ENCODE measurements at regions not wholly inside any gene's neighbourhood (a gene's known extent, or its start where the extent isn't known, plus 50 kb on each side); places are given as distances from the start of the nearest gene placed in this dataset.
A peak's percentile ranks its signal among the peaks of the same experiment; 100 is the strongest.

DNA sequence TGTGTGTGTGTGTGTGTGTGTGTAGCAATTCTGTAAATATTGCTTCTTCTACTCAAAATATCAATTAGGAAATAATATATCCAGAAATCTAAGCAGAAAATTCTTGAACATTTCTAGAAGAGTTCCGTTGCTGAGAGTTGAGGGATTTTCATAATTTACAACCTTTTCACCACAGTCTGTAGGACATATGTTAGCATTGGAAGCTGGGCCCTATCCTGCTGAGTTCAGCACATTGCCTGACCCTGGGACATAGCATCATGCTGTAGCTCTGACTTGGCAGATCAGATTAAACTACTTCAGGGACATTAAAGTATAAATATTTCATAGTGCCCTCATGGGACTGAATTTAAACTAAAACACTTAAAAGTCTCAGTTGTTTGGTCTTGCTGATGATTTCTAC lies 129.2 kb upstream of the KCNH7 start:
- no peak for DNase-seq (ENCODE audit: low read depth, low spot score)

DNA sequence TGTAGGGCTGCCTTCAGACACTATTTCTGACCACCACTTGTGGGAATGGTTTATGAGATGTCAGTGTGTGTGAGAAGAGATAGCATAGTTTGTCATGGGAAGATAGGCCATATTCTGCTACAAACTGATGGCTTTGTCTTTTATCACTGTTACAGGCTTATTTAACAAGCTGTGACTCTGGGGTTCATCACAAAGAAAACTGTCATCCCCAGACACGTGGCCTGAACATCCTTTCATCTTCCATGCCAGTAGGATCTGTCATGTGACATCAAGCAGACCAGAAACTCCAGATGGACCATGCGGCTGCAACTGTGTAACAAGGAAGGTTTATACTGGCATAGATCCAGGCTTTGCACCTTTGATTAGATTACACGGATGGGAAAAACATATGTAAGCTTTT lies 128.6 kb upstream of the KCNH7 start:
- no peak for DNase-seq (ENCODE audit: low read depth, low spot score)

DNA sequence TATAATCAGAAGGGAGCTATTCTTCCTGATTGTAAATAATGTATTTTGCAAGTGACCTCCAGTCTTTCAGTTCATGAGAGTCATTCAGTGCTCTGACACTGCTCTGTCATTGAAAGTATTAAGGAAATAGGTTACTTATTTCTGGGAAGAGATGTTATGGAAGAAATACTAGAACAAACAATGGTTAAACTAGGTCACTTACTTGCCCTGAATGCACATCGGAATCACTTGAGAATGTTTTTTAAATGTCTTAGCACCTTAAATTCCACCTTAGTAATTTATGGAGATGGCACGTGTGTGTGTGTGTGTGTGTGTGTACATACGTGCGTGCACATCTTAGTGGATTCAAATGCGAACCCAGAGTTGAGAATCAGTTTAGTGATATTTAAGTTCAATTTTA lies 126.6 kb upstream of the KCNH7 start:
- DNase-seq (ENCODE audit: low read depth, low spot score): no peak

DNA sequence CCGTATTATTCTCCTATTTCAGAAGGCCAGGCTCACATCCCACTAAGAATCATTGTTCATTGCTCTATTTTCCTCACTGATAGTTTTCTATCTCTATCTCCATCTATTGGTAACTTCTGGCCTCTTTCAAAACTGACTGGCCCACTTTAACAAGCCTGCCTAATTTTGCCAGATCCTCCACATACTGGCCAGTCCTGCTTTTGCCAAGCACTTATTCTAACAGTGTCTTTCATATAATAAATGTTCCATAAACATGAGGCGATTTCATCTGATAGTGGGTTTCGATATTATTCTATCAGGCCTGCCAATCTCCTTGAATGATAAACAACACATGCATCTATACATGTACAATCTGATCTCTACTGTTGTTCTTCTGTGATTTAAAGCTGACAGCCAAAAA lies 125.9 kb upstream of the KCNH7 start:
- DNase-seq (ENCODE audit: low read depth, low spot score): no peak

DNA sequence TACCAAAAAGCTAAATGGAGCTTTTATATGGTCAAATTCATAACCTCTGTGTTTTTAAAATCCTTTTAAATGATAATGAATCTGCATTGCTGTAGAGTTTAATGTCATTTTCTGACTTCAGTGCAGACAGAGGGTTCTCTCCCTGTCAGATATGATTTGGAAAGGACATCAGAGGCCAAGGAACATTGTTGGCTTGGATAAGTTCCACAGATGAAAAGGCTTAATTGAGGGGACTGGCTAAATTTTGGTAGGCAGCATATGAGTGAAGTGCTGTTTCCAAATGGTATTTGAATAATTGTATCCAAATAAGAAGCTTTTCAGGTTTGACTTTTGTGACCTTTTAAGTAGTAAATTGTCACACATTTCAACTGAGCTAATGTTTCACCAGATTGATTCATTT lies 124.6 kb upstream of the KCNH7 start:
- no peak for DNase-seq (ENCODE audit: low read depth, low spot score)

DNA sequence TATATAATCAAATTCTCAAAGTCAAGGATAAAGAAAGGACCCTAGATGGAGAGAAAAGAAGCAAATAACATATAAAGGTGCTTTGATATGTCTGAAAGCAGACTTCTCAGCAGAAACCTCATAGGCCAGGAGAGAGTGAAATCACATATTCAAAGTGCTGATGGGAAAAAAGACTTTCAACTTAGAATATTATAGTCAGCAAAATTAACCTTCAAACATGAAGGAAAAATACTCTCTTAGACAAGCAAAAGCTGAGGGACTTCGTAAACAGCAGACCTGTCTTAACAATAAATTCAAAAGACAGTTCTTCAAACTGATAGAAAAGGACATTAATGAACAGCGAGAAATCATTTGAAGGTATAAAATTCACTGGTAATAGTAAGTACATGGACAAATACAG lies 107.2 kb upstream of the KCNH7 start:
- no peak for DNase-seq (ENCODE audit: low read depth, low spot score)

DNA sequence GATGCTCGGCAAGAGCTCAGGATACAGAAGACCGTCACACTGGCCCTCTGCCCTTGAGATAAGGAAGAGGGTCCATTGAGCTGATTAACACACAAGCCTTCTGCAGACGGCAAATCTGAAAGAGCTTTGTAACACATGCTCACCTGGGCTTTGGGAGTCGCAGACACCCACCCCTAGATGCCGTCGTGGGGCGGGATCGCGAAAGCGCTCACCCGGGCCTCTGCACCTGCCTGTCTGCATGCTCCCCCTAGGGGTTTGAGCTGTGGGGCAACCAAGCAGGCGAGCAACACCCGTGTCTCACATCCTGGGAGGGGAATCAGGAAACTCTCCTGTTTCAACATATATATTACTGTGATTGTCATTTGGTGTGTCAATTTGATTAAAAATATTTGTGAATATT lies 99.8 kb upstream of the KCNH7 start:
- DNase-seq (ENCODE audit: low read depth, low spot score): no peak

DNA sequence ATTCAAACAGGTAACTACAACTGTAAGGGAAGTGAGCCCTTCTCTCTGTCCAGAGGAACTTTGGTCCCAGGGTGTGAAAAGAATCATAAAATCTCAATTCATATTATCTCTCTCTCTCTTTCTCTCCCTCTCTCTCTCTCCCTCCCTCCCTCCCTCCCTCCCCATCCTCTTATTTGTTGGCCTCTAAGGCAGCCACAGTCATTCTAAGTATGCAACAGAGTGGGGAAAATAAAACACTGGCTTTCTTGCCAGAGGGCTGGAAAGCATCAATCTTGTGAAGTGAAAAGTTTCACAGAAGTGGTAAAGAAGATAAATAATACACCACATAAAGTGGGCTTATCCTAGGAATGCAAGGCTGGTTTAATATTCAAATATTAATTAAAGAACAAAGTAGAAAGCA lies 95.6 kb upstream of the KCNH7 start:
- no peak for DNase-seq (ENCODE audit: low read depth, low spot score)

DNA sequence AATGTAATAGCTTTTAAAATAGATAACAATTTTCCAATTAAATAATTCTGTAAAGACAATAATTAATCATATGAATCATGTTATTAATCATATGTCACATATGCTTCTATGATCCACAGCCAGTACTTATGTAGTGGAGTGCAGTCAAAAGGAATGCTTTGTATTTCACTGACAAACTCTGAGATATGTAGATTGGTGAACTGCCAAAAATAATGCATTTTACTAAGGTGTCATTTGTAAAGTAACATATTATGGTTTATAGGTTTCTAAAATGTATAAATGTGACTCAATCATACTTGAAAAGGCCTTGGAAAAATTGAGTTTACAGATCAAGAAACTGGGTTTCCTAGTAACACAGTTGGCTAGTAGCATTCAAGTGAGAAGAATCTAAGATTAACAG lies 93.8 kb upstream of the KCNH7 start:
- no peak for DNase-seq (ENCODE audit: low read depth, low spot score)

DNA sequence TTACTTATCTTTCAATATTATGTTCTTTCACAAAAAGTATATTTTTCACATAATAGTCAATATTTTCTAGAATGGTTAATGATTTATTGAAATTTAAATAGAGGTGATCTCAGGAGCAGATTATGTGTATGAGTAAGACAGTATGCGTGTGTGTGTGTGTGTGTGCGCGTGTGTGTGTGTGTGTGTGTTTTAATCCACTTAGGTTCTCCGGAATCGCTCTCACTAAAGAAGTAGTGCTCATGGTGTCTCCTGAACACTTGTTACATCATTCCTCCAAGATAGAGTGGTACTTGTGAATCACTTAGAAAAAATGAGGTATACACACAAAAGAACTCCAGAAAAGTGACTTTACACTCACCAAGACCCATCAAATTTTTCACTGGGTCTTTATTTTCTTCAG lies 91.0 kb upstream of the KCNH7 start:
- DNase-seq (ENCODE audit: low read depth, low spot score): no peak

DNA sequence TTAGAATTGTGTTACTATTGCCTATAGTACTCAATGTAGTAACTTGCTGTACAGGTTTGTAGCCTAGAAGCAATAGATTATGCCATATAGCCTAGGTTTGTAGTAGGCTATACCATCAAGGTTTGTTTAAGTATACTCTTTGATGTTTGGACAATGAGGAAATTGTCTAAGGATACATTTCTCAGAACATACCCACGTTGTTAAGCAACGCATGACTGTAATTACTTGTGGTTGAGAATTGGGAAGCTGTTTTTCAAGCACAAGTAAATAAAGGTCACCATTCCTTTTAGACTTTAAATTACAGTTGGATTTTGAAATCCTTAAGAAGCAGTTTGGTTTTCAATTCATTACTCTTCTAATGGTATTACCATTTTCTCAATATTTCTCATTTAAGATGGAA lies 89.8 kb upstream of the KCNH7 start:
- DNase-seq (ENCODE audit: low read depth, low spot score): no peak

DNA sequence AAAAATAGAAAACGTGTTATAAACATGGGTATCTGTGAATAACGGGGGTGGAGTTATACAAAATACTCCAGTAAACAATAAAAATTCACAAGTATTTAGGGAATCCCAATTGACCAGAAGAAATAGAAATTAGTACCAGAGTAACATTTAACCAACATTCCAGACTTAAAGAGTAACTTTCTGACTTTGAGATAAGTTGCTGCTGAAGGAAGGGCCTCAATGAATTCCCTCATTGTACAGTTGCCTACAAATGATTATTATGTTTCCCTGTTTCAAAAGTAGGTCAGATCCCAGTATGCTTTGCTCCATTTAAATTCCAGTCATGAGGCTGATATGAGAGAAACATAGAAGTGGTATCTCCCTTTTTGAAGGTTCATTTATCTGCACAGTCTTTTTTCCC lies 88.3 kb upstream of the KCNH7 start:
- no peak for DNase-seq (ENCODE audit: low read depth, low spot score)

DNA sequence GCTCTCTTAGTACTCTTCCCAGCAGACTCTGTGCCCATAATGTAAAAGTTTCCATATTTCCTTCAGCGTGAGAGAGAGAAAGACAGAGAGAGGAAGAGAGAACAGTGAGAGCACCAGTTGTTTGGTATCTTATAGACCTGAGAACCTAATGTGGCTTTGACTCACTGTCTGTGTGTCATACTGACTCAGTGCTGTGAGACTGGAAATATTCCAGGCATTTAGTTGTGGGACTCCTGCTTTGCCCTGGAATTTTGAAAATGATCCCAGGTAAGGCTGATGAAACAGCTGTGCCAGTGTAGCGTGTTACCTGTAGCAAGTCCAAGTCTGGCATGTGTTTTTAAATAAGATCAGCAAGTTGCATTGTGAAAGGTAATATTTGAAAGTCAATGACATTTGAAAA lies 87.9 kb upstream of the KCNH7 start:
- DNase-seq (ENCODE audit: low read depth, low spot score): no peak

DNA sequence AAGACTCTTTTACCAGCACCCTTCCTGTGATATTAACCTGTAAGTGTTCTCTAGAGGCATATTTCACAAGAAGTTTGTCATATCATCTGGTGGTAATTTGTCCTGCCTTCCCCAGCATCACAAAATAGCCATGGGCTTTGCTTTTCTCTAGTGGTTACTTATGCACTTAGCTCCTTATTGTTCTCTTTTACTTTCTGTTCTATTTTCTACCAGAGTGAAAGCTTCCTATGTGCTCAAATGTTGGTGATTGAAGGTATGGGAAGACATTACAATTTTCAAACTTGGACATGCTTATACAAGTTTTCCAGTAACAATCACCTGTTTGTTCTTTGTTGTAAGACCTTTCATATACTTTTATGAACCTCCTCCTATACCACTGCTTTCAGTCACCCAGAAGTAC lies 87.0 kb upstream of the KCNH7 start:
- DNase-seq (ENCODE audit: low read depth, low spot score): no peak

DNA sequence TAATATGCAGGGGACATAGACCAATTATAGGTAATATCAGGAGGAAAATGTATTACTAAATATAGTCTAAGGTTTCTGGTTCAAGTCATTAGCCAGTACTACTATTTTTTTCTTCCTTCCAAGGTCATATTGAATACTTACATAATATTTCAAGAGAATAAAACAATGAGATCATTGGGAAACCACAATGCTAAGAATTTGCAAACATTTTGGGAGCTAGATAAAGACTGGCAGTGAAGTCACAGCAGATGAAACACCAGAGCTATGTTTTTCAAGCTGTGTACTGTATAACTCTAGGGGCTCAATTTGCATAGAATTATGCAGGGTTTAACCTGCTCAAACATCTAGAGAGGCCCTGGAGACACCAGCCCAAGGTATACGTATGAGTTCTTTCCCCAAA lies 80.5 kb upstream of the KCNH7 start:
- DNase-seq (ENCODE audit: low read depth, low spot score): no peak

DNA sequence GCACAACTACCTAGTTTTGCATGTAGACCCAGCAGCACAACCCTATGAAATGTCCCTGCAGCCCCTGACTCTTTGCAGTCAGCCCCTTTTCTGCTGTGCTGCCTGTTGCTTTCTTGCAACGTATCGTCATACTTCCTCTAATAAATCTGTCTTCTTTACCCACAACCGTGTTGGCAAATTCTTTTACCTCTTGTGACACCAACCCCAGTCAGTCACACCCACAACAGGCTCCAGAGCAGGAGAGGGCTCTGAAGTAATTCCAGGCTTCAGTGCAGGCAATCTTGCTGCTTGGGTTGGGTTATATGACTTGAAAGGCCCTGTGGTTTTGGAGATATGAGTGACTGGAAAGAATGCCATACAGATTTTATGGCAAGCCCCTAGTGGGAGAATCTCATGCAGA lies 79.1 kb upstream of the KCNH7 start:
- no peak for DNase-seq (ENCODE audit: low read depth, low spot score)

DNA sequence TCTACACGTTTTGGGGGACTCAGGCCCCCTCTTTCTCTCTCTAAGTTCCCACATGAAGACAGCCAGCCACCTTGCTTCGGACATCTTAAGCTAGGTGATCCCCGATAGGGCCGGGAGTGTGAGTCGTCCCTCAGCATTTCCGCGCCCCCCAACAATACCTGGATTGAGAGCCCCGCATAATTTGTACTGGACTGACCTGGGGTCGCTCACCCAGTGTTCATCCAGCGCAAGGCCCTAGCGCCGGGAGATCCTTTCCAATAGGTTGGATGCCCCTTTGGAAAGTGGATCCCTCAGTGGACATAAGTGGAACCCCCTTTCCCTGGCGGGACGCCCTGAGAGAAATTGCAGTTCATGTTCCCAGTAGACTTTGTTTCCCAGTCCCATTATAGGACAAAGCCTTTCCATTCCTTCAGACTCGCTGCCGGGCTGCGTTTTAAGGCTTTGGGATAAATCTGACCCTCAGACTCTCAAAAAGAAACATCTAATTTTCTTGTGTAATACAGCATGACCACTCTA lies 77.8 kb upstream of the KCNH7 start:
- DNase-seq (ENCODE audit: low read depth, low spot score): no peak

DNA sequence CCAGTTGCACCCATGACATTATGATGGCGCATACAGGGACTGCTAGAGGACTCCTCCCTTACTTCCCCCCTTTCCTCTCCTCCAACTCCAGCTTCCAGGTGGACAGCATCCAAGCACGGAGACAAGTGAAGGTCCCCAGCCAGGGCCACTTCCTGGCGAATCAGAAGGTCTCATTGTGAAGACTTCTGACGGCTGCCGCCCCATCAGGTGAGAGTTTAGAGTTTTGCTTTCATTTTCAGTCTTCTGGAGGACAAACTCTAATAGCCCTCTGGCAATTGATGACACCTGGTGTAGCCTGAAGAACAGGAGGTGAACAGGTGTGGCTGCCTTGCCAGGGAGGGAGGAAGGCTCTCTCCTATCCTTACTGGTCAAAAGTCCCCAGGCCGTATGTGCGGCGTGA lies 77.3 kb upstream of the KCNH7 start:
- no peak for DNase-seq (ENCODE audit: low read depth, low spot score)

DNA sequence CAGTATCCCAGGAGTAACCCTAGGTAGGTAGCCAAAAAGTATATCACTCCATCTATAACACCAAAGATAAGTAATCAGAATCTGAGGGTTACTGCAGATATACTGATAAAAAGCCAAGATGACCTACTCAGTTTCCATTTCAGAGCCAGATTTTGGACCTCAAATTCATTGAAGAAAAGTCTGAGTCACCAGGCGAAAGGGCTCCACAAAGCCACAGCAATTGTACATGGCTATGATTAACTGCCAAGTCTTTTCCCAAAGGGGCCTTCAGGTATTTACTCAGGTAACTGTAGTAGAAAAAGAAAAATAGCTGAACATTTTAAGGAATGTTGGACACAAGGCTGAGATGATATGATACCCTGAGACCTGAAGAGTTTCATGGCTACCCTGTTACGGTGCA lies 75.6 kb upstream of the KCNH7 start:
- no peak for DNase-seq (ENCODE audit: low read depth, low spot score)

DNA sequence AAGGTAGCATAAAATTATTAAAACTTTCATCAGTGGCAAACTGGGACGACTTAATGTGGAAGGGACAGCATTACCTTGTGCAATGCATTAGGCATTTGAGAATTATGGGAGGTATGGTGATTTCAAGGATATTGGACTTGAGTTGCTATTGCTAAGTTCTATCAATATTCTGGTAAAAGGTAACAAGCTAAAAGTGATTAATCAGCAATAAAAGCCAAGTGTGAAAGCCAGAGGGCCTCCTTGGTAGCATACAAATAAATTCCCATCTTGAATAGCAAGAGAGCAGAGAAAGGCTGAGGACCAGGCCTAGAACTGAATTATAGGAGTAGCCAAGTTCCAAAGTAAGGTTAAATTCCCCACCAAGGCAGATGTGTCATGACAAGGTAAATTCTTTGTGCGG lies 74.2 kb upstream of the KCNH7 start:
- DNase-seq (ENCODE audit: low read depth, low spot score): no peak

DNA sequence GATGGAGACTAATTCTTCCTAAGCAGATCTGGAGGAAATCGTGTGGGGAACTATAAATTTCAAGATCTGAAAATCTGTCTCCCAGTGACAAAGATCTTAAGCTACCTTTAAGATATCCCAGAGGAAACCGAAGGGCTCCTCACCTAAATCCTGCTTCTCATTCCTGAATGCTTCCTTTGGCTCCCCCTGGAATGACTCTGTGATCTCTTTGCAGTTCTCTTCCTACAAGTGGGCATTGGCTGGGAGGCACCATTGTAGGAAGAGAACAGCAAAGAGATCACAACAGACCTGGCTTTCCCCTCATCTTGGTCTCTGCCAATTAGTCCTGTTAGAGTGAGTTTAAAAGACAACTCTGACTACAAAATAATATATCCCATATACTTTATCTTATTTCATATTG lies 70.0 kb upstream of the KCNH7 start:
- no peak for DNase-seq (ENCODE audit: low read depth, low spot score)

DNA sequence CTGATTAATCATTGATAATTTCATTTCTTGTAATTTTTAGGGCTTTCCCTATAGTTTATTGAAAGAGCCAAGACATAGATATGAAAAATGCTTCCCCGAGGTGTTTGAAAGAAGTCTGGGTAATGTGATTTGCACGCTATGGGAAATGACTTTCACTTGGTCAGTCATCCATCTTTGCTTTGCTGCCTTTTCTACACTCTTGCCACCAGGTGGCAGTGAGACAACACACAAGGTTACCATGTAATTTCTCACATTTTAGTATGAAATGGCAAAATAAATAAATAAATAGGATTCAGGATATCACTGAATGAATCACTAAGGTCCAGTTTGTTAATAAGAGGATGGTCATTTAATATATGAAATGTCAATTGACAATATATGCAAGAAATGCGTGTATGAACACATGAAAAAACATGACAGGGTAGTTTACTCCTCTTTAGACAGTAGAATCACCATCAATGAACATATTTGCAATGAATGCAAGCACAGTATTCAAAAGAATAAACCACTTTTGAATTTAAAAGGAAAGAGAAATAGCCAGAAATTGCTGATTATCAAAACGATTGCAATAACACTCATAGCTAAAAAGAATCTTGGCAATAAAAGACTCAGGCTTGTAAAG lies 52.2 kb upstream of the KCNH7 start:
- peak; percentile 40 for DNase-seq (ENCODE audit: low read depth, low spot score)

DNA sequence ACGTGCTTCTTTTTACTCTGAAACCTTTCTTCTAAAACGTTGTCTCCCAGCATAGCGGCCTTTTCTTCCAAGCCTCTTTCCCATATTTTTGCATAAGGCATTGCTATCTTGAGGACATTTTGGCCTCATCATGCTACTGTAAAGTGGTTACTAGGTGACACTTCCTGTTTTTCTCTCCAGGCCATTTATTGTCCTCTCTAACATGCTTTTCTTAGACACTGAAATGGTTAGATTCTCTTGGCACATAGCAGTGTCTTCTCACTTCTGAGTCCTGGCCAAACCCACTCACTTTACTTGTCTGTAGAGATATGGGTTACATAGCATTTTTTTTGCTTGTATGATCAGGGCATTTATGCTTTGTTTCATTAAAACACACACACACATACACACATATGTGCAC lies 50.1 kb upstream of the KCNH7 start:
- DNase-seq (ENCODE audit: low read depth, low spot score): no peak
